NCI-H2171 treated with DMSO at 0.1 percent for 48 hours (cell line): ENCODE measurements at regions not wholly inside any gene's neighbourhood (a gene's known extent, or its start where the extent isn't known, plus 50 kb on each side); places are given as distances from the start of the nearest gene placed in this dataset.

Experiments
- DNase-seq: peaks from one replicate; lab custom pipeline; 2025; lab: John Stamatoyannopoulos, UW

DNA sequence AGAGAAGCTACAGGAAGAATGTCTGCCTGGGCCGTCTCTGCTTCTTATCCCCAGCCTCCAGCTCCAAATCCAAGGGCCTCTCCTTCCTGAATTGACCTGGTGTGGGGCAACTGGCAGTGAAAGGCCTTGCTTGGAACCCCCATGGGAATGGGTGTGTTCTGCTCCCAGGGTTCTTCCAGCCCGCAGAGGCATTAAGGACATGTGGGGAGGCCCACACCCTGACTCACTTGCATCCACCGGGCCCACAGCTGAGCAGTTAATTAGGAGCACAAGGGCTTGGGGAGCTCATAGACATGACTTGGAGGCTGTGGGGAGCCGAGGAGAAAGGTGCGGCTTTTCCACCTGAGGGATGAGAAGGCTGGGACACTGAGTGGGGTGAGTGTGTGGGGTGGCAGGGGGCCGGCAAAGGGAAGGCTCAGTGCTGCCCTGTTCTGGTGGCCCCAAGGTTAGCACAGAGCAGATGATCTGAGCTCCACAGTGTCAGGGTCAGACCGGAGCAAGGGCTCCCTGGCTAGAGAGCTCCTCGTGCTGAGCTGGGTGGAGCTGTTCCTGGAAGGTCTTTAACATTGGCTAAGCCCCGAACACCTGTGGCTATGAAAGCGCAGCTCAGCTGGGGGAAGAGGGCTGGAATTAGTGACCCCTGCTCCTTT is 64.5 kb upstream of the NECTIN1 start:
- no peak for DNase-seq

DNA sequence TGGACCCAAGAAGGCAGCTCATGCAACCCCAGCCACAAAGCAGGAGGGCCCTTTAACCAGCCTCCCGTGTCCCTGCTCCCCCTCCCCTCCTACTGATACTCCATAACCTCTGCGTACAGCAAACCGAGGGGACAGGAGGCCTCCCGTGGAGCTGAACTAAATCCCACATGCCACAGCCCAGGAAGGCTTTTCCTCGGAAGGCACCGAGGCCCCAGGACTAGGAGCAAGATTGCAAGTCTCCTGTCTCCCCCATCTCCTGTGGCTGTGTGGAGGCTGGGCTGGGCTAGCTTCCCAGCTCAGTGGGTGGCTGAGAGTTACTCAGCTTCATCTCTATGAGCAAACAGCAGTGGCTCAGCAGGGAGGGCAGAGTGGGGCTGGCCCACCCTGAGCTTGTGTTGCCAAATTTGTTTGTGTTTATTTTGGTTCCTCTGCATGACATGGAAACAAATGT is 62.7 kb upstream of the NECTIN1 start:
- DNase-seq, result peak; percentile 12

DNA sequence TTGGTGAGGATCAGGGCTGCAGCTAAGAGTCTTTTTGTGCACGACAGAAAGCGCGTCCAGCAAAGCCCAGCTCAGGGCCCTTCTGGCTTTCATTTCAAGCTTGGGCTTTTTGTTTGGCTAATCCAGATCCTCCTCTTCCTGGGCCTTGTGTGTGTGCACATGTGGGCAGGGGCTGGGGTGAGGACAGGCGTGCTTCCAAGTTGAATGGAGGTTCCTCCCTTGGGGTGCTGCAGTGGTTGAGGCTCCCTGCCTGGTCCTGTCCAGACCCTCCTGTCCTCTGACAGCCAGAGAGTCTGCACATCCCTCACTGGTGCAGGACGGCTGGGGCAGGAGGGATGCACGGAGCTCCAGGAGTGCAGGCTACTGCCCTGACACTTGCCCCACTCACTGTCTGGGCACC is 62.0 kb upstream of the NECTIN1 start:
- no peak for DNase-seq

DNA sequence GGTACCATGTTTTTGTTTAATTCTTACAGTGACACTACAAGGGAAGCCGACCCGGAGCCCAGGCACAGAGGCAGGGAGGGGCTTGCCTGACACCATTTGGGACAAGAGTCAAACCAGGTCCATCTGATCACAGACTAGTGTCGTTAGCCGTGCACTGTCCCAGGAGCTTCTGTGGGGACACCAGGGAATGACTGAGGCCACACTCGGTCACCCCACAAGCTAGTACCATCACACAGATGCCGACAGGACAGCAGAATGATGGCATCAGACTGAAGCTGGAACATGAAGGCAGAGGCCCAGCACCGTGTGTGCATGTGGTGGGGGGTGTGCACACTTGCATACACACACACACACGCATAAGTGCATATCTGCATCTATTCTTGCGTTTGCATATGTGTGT is 61.5 kb upstream of the NECTIN1 start:
- DNase-seq, result no peak

DNA sequence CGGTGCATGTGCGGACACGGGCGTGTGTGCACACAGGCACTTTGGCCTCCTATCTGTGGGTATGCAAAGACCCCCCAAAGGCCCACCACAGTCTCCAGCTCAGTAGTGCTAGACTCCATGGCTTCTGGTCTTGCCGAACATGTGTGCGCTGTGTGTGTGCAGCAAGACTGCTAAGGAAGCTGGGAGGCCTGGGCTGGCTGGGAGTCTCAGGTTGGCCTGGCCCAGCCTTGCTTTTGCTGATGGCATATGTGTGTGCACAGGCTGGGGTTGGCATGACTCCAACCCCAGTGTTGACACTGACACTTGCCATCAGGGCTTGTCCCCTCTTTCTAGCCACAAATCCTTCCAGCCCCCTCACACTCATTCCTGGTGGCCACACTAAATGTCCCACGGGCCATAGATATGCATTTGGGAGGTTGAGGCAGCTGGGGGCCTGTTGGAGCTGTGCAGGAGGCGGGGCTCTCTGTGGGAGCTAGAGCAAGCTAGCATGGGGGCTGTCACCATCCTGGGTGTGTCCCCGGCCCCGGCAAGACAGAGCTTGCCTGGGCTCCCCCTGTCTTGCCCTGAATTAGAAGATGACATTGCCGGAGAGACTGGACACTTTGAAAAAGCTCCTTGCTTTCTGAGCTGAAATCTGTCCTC is 60.9 kb upstream of the NECTIN1 start:
- DNase-seq, result no peak

DNA sequence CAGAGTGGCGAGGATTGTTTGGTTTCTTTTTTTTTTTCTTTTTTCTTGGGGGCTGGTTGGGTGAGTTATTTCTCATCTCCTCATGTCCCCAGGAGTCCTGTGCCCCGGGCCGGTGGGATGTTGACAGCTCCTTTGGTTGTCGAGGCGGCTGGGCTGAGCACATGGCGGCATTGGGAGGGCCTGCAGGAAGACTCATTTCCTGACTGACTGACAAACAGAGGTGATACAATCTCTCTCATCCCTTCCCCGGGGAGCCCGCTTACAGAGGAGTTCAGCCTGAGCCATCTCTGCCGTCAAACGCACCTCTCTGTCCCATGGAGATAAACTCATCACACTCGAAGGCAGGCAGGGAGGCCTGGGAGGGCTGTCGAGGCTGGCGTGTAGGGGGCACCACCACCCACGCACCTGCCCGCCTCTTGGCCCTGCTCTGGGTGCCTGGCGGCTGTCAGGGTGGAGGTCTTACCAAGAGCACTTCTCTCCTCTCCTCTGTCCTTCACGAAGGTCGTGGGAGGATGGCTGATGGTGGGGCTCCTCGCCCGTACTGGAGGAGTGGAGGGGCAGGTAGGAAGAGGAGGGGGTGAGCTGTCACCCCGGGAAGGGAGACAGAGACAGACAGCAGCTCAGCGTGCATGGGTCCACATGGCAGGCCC is 60.0 kb upstream of the NECTIN1 start:
- no peak for DNase-seq

DNA sequence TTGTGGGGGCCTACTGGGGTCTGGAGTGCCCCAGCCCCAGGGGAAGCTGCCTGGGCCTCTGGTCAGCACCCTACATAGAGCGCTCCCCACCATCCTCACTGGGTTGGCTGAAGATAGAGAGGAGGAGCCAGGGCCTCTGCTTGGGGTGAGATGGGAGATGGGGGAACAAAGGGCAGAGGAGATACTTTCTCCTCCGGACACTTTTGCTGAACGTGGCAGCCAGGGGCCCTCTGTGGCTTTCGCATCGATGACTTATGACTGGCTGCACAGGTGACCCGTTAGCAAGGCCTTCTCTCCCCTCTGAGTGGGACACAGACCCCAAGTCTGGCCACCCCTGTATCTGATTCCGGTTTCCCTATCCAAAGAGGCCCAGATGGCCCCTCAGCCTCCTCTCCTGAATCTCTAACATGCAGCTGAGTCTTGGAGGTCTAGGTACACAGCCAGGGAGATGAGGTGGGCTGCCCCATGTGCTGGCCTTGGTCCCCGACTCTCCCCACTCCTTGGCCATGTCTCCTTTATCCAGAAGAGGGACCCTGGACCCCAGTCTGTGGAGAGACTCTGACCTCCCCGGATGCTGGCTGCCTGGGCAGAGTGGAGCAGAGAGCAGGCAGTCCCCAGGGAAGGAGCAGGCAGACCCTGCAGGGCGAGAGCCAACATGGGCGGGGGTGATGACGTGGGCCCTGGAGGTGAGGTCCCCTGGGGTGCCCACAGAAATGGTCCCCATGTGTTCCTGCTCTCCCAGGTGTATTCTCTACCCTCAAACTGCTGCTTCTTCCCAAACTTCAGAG is 59.3 kb upstream of the NECTIN1 start:
- DNase-seq, result peak; percentile 29

DNA sequence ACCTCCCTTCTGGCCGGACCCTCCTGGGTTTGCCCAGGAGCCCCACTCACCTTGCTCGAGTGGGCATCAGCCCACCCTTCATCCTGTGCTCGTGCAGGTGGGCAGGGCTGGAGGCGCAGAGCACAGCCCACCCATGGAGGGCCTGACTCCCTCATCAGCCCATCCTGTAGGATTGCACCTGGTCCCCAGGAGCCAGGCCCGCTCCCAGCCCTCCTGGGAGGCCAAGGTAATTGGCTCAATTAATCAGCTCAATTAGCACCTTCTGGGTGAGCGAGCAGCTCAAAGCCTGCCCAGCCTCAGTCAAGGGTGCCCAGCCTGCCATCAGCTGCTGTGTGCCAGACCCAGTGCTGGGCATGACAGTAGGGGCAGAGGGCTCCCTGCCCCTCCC is 58.1 kb upstream of the NECTIN1 start:
- peak; percentile 56 for DNase-seq

DNA sequence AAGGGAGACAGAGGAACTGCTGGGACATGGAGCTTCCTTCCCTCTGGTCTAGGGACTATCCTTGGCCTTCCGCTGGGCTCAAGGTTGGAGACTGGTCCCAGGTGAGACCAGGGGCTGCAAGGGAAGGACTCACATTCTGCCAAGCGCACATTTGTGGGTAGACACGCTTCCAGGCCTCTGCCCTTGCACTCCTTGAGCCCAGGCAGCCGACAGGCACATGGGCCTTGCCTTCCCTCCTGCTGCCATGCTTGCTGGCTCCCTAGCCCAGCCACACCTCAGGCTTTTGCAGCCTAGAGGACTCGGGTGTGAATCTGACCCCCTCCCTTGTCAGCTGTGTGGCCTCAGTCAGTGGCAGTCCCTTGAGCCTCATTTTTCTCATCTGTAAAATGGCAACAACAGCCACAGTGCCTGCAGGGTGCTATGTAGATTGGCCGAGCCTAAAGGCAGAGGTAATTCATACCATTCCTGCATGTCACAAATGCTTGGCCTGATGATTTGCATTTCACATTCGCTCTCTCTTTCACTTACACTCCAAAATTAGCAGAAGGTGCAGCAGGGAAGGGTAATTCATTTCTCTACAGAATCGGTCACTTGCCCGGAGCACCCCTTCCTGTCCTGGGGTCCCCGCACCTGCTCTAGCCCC is 57.6 kb upstream of the NECTIN1 start:
- DNase-seq, result no peak

DNA sequence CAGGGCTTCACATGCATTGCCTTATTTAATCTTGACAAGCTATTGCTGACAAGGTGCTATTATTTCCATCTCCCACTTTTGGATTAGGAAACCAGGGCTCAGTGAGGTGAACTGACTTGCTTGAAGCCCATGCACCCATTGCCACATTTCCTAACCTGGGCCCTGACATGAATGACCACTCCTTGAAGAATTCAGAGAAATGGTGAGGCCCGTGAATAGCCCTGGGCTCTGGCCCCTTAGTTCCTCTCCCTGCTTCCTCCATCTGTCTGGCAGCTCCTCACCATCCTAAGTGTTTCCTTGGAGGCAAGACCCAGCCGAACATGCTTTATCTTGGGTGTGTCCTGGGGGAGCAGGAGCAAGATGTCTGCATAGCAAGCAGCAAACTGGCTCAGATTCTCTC is 56.1 kb upstream of the NECTIN1 start:
- DNase-seq, result no peak

DNA sequence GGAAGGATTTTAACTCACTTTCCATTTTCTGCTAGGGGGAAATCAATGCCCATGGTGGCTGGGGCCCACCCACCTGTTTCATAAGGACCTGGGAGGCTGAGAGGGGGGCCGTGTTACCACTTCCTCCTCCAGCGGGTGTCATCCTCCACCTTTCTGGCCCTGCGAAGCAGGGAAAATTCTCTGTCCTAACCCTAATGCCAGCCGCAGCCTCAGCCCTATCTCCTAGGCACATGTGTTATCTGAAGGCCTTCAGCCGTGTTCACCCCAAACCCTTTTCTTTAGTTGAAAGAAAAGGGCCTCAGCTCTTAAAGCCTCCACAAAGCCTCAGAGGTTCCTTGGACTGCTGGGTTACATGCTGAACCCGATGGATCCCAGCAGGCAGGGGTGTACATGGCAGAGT is 55.4 kb upstream of the NECTIN1 start:
- DNase-seq, result no peak

DNA sequence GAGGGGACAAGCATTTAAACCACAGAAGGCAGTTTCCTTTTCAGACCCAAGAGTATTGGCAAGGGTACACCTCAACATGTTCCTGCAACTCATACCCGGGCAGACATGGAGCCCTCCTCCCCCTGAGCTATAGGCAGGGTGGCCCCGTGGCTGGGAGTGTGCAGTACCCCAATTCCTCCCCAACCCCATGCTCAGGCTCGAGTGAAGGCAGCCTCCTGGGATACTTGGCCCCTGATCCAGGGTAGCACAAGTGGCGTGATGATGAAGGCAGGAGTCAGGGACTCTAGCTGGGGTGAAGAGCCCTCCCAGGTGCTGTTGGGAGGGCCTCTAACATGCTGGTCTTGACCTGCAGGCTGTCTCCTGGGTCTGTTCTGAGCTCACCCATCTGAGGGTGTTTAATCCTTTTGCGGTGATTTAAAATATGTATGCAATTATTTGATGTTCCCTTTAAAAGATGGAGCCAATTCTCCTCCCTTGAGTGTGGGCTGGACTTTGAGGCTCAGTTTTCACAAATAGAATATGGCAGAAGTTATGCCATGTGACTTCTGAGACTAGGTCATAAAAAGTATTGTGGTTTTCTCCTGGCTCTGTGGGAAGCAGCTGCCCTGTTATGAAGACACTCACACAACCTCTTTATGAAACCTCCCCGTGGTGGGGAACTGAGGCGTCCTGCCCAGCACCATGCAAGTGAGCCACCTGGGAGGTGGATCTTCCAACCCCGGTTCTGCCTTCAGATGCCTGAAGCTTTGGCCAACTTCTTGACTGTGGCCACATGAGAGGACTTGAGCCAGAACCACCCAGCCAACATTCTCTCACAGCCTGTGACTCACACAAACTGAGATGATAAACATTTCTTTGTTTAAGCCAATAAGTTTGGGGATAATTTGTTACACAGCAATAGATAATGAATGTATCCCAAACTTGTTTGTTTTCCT is 54.7 kb upstream of the NECTIN1 start:
- no peak for DNase-seq

DNA sequence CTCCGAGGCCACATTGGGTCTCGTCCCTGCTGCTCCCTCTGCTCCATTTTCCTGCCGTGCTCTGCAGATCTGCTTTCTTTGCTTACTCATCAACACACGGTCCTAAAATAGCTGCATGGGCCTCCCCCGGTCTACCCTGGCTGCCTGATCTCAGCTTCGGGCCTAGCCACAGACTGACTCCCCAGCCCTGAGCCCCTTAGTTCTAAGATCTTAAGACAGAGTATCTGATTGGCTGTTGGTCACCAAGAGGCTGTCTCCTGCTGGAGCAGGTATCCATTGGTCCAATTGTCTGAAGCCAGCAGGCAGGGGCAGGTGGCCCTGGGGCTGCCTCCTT is 53.7 kb upstream of the NECTIN1 start:
- peak; percentile 42 for DNase-seq

DNA sequence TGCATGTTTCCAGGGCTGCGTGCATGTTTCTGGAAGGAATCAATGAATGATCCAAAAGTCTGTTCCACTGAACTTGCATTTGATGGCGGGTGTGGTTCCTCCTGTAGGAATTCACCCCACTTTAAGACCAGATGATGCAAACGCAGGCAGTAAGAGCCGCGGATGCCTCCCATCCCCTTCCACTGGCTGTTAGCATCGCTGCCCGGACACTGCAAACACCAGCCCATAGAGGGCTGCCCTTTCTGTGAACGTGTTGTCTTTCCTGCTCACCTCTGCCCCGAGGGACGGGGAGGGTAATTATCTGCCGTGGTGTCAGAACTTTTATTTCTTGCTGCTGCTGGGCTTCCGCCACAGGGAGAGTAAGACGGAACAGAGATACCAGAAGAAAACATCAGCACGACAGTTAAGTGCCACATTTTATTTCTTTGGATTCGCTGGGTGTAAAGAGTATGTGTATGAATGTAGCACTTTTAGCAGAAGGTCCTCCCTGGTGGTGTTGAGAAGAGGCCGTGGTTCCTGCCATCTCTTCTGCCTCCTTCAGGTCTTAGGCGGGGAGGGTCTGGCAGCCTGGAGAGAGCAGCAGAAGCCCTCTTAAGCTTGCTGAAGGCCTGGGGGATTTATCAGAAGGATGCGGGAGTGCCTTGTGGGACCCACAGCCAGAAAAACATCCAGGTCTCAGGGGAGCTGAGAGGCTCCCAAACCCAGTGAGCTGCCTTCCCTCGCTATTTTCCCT is 53.2 kb upstream of the NECTIN1 start:
- DNase-seq, result peak; percentile 42

DNA sequence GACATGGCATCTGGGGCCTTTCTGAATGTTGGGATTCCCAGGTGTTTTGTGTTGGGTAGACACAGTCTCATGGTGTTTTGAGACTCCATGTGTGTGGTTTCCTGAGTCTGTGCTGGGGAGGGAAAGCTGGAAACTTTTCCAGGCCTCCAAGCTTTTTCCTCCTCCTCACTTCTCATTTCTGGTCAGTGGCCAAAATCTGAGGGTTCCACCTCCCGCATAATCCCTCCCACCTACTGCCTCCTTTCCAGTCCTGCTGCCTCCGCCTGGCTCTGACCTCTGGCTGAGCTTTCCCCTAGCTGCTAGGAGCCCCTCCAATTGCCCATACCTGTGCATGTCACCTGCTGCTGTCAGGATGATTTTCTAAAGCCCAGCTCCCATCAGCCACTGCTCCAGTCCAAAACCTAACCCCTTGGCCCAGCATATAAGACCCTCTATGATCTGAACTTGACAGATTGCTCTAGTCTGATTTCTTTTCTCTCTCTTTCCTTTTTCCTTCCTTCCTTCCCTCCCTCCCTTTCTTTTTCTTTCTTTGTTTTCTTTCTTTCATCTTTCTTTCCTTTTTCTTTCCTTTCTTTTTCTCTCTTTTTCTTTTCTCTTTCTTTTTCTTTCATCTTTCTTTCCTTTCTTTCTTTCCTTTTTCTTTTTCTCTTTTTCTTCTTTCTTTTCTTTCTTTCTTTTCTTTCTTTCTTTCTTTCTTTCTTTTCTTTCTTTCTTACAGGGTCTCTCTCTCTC is 51.4 kb upstream of the NECTIN1 start:
- DNase-seq, result no peak

DNA sequence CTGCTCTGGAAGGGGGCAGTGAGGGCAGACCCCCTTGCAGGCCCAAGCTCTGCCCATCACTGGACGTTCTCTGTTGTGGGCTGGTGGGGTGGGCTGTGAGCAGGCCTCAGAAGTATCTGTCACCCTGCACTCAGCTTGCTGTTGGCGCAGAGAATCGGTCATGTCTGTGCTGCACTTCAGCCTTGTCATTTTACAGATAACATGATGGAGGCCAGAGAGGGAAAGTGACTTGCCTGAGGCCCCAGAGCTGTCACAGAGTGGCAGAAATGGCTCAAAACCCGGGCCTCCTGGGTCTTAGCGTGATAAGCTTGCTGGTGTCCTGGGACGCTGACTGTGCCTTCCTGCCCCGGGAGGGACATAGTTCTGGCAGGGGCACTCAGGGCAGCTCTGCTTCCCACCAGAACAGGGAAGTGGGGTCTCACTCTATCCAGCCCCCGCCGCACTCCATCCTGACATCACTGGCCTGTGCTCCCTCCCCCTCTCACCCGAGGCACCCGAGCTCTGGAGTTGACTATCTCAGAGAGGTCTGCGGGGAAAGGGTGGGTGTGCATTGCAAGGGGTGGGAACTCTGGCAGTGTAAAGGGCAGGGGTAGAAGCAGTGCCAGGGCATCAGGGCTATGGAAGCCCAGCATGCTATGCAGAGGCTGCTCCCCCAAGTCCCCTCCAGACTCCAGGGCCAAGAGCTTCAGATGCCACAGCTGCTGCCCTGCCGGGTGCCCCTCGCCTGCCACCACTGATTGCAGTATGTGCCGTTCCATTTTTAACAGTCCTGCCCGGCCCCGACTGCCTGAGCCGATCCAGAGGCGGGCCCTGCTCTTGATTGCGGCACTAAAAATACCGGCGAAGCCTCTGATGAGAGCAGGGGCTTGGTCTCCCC is 50.4 kb upstream of the NECTIN1 start:
- no peak for DNase-seq
